ENCODE measurements at regions not wholly inside any gene's neighbourhood (a gene's known extent, or its start where the extent isn't known, plus 50 kb on each side); places are given as distances from the start of the nearest gene placed in this dataset.
"Not testable (repeated sequence)": the region's sequence is repeated elsewhere in the genome, so short reads cannot be mapped to it uniquely, and the experiment has no call there.

GRCh38 chr2:208718828-208719227 is 312.2 kb downstream of the PTH2R start:
- TF ChIP-seq, protein P1, sequence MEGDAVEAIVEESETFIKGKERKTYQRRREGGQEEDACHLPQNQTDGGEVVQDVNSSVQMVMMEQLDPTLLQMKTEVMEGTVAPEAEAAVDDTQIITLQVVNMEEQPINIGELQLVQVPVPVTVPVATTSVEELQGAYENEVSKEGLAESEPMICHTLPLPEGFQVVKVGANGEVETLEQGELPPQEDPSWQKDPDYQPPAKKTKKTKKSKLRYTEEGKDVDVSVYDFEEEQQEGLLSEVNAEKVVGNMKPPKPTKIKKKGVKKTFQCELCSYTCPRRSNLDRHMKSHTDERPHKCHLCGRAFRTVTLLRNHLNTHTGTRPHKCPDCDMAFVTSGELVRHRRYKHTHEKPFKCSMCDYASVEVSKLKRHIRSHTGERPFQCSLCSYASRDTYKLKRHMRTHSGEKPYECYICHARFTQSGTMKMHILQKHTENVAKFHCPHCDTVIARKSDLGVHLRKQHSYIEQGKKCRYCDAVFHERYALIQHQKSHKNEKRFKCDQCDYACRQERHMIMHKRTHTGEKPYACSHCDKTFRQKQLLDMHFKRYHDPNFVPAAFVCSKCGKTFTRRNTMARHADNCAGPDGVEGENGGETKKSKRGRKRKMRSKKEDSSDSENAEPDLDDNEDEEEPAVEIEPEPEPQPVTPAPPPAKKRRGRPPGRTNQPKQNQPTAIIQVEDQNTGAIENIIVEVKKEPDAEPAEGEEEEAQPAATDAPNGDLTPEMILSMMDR (IDR thresholded peaks at IDR 0.05; ENCODE audit: insufficient read depth, missing control alignments): no peak
- DNase-seq (ENCODE audit: insufficient read length, low spot score): no peak
- FAIRE-seq: no peak

GRCh38 chr2:208722731-208723130 is 316.1 kb downstream of the PTH2R start:
- DNase-seq (ENCODE audit: insufficient read length, low spot score) (no peak), FAIRE-seq (no peak)
- TF ChIP-seq, protein P1 (IDR thresholded peaks at IDR 0.05; ENCODE audit: insufficient read depth, missing control alignments): no peak

DNA sequence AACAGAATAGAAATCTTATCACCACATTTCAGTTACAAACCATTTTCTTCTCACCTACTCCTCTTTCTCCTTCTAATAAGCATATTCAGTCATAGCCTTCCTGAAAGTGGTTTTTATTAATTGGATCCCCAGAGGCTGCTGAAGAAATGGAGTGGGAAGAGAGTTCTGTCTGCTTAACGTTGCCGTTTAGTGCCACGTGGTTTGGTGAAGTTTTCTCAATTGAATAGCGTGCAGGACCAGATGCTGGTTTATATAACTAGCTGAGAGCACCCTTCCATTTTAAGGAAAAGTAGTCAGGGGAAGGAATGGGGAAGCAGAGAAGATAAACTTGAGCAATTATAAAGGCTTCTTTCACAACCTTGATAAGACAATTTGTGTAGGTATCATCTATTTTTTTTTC is 318.7 kb downstream of the PTH2R start:
- no peak for FAIRE-seq
- TF ChIP-seq, protein P1 (IDR thresholded peaks at IDR 0.05; ENCODE audit: insufficient read depth, missing control alignments): no peak
- DNase-seq (ENCODE audit: insufficient read length, low spot score): no peak

GRCh38 chr2:208726242-208726641 is 319.6 kb downstream of the PTH2R start:
- TF ChIP-seq, protein P1 (IDR thresholded peaks at IDR 0.05; ENCODE audit: insufficient read depth, missing control alignments): no peak
- DNase-seq (ENCODE audit: insufficient read length, low spot score): no peak
- FAIRE-seq: no peak

DNA sequence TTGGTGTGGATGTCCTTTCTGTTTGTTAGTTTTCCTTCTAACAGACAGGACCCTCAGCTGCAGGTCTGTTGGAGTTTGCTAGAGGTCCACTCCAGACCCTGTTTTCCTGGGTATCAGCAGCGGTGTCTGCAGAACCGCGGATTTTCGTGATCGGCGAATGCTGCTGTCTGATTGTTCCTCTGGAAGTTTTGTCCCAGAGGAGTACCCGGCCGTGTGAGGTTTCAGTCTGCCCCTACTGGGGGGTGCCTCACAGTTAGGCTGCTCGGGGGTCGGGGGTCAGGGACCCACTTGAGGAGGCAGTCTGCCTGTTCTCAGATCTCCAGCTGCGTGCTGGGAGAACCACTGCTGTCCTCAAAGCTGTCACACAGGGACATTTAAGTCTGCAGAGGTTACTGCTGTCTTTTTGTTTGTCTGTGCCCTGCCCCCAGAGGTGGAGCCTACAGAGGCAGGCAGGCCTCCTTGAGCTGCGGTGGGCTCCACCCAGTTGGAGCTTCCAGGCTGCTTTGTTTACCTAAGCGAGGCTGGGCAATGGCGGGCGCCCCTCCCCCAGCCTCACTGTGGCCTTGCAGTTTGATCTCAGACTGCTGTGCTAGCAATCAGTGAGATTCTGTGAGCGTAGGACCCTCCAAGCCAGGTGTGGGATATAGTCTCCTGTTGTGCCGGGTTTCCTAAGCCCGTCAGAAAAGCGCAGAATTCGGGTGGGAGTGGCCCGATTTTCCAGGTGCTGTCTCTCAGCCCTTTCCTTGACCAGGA is 345.2 kb downstream of the PTH2R start:
- not testable (repeated sequence) for DNase-seq (ENCODE audit: insufficient read length, low spot score); FAIRE-seq

DNA sequence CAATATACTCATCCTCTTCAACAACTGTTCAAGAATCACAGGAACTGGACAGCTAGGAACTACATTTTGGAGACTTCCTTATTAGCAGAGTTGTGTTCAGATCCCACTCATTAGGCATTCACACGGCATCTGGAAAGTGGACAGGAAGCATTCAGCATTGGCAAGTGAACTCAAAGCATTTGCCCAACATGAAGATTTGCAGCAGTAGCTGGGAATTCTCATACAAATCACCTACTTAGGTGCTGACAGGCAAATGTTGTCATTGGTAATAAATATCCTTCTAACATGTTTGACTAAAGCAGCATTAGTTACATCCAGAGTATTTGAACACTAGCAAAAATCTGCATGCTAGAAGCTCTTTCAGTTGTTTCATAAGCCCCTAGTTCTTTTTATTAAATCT is 350.8 kb downstream of the PTH2R start:
- TF ChIP-seq, protein P1 (IDR thresholded peaks at IDR 0.05; ENCODE audit: insufficient read depth, missing control alignments): no peak
- no peak for DNase-seq (ENCODE audit: insufficient read length, low spot score)
- FAIRE-seq: no peak

DNA sequence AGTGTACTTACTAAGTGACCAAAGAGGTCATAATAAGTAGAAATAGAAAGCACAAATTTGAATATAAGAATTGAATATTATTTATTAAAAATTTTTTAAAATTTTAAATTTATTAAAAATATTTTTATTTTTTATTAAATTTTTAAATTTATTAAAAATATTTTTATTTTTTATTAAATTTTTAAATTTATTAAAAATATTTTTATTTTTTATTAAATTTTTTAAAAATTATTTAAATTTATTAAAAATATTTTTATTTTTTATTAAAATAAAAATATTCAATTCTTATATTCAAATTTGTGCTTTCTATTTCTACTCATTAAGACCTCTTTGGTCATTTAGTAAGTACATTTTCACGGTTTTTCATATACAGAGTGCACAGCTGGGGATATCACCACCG is 366.5 kb downstream of the PTH2R start:
- FAIRE-seq; DNase-seq (ENCODE audit: insufficient read length, low spot score): not testable (repeated sequence)

- DNase-seq (ENCODE audit: insufficient read length, low spot score): no peak
- no peak for FAIRE-seq
- TF ChIP-seq, protein P1 (IDR thresholded peaks at IDR 0.05; ENCODE audit: insufficient read depth, missing control alignments): no peak
These were observed 374.6 kb downstream of the PTH2R start for GRCh38 chr2:208781166-208781565.

All from D721Med (cell line).